Hindlimb muscle (tissue), 1 donor: ENCODE measurements at regions not wholly inside any gene's neighbourhood (a gene's known extent, or its start where the extent isn't known, plus 50 kb on each side); places are given as distances from the start of the nearest gene placed in this dataset.
"Not testable (repeated sequence)": the region's sequence is repeated elsewhere in the genome, so short reads cannot be mapped to it uniquely, and the experiment has no call there.

Experiments
- DNase-seq: peaks from one replicate; pipeline ENCODE4 v3.0.0-alpha.2; 2013

DNA sequence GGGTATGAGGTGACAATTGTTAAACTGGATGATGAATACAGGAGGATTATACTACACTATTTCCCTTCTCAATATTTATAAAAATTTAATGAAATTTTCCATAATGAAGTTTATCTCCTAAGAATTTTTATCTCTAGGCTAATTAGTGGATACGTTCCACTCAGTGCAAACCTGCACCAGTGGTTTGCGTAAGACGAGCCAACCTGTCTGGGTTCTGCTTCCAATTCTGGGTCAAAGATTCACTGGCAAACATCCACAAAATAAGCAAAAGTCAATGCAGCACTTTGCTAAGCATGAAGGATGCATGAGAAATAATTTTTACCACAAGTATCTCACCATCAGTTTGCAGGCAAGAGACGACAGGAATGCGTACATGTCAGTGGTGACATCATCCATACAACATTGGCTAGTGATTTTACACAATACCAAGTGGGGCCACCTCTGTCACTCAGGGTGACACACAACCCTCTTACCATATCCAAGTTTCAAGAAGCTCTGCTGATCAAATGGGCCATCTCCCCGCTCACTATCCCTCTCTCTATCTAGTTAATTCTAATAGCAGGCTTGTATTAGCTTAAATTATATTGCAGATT, 51.7 kb downstream of the FAM50B start:
- DNase-seq: no peak

GRCh38 chr6:3902871-3903648, 53.9 kb downstream of the FAM50B start:
- DNase-seq: no peak

- no peak for DNase-seq
These were observed 55.3 kb downstream of the FAM50B start for GRCh38 chr6:3904518-3904917.

GRCh38 chr6:3905945-3906845, 57.0 kb downstream of the FAM50B start:
- no peak for DNase-seq

- DNase-seq: no peak
These were observed 57.6 kb downstream of the FAM50B start for GRCh38 chr6:3906846-3907151.

GRCh38 chr6:3908223-3908622, 59.0 kb downstream of the FAM50B start:
- no peak for DNase-seq

GRCh38 chr6:3908961-3909360, 59.8 kb downstream of the FAM50B start:
- no peak for DNase-seq

GRCh38 chr6:3910106-3910663, 61.0 kb downstream of the FAM50B start:
- no peak for DNase-seq

- DNase-seq: no peak
These were observed 62.0 kb downstream of the FAM50B start for GRCh38 chr6:3911130-3911529.

DNA sequence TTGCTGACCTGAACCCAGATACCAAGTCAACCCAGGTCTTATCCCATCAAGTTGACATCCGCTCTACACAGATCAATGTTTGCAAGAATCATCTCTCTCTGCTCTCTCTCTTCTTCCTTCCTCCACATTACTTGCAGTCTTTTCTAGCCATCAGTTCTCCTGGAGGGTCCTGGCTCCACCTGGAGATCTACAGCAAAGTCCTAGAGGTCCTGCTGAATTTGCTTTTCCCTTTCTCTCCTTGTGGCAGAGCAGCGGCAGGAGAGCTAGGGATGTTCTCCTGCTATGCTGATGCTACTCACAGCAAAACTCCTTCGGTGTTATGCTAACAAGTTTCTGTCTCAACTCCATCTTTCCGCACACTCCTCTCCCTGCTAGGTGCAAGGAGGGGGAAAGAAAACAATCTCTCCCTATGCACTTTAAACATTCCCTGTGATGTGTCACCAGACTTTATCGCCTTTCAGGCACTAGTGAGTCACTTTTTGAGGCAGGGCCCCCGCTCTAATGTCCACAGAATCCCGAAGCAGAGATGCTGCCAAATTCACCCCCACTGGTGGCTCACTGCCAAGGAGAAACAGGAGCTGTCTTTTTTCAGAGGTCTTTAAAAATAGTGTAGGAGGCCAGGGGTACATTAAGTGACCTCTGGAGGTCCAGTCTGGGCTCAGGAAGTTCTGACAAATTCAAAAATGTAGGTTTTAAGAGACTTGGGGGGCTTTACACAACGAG, 62.6 kb downstream of the FAM50B start:
- DNase-seq: peak; percentile 66

GRCh38 chr6:3912361-3913076, 63.3 kb downstream of the FAM50B start:
- DNase-seq: no peak

- DNase-seq: peak; percentile 90
These were observed 64.1 kb downstream of the FAM50B start for GRCh38 chr6:3913077-3913957.

GRCh38 chr6:3913958-3914337, 64.8 kb downstream of the FAM50B start:
- DNase-seq: no peak

DNA sequence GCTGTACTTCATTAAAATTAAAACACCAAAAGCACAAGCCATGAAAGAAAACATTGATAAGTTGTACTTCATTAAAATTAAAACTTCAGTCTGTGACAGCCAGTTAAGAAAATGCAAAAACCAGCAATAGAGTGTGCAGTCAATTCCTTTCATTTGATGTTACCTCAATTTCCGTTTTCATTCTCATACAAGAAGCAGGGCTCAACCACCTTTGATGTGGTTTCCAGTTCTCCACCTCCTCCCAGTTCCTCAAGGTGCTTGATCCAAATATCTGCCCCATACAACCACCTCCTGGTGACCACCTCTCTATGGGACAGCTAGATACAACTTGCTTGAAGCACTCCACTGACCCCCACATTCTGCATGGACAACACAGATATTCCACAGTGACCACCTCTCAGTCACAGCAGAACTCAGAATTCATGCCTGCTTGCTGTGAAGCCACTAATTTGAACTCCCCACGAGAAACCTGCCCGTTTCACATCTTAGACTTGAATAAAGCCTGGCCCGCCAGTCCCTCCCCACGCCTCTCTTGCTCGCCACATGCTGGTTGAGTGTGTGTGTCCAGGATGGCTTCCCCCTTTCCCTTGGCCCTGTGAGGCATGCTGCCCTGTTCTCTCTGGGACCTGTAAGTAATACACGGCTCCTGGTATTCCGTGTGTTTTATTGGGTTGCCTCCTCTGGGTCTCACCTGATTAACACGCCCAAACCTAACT, 66.1 kb downstream of the FAM50B start:
- no peak for DNase-seq

DNA sequence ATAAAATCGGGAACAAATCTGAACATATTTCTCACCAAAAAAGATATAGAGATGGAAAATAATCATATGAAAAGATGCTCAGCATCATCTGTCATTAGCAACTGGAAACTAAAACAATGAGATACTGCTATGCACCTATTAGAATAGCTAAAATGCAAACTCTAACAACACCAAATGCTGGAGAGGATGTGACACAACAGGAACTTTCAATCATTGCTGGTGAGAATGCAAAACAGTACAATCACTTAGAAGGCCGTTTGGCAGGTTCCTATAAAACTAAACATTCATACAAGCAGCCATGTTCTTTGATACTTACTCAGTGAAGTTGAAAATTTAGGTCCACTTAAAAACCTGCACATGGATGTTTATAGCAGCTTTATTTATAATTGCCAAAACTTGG, 67.0 kb downstream of the FAM50B start:
- DNase-seq: no peak

DNA sequence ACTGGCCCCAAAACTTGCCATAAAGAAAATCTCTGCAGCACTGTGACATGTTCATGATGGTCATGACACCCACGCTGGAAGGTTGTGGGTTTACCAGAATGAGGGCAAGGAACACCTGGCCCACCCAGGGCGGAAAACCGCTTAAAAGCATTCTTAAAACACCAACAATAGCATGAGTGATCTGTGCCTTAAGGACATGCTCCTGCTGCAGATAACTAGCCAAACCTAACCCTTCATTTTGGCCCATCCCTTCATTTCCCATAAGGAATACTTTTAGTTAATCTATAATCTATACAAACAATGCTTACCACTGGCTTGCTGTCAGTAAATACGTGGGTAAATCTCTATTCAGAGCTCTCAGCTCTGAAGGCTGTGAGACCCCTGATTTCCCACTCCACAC, 67.6 kb downstream of the FAM50B start:
- not testable (repeated sequence) for DNase-seq

- DNase-seq: no peak
These were observed 69.3 kb downstream of the FAM50B start for GRCh38 chr6:3918469-3918868.

- no peak for DNase-seq
These were observed 70.0 kb downstream of the FAM50B start for GRCh38 chr6:3919130-3919628.

- no peak for DNase-seq
These were observed 70.7 kb downstream of the FAM50B start for GRCh38 chr6:3919849-3920248.

- no peak for DNase-seq
These were observed 71.1 kb downstream of the FAM50B start for GRCh38 chr6:3920321-3920720.
